Mammary epithelial cell (primary cell): ENCODE measurements at regions not wholly inside any gene's neighbourhood (a gene's known extent, or its start where the extent isn't known, plus 50 kb on each side); places are given as distances from the start of the nearest gene placed in this dataset.

Experiments
- CTCF ChIP-seq, 2 donors: IDR thresholded peaks in 1 of 2; conservative IDR thresholded peaks in 1 of 2; 2 replicates each; pipeline ENCODE4 v1.5.1; 2011 to 2012; ENCODE audit warnings: inconsistent platforms in 2 of 2, low read length in 2 of 2, mild to moderate bottlenecking in 2 of 2, control low read depth in 1 of 2, low read depth in 1 of 2; ENCODE audit not compliant: insufficient read depth in 1 of 2; ENCODE audit errors: extremely low read depth in 1 of 2
- EZH2 ChIP-seq: IDR thresholded peaks from 2 replicates; pipeline ENCODE4 v1.6.1; 2012; ENCODE audit warnings: low read length, inconsistent platforms, borderline replicate concordance

GRCh38 chr3:163878396-163878795 lies 1199.9 kb downstream of the SI start:
- TF ChIP-seq CTCF (conservative IDR thresholded peaks at IDR 0.05 in 1 of 2, IDR thresholded peaks at IDR 0.05 in 1 of 2; ENCODE audit: extremely low read depth in 1 of 2, insufficient read depth in 1 of 2, low read depth in 1 of 2, low read length in 2 of 2) = no peak
- no peak for TF ChIP-seq EZH2
